ENCODE measurements at regions not wholly inside any gene's neighbourhood (a gene's known extent, or its start where the extent isn't known, plus 50 kb on each side); places are given as distances from the start of the nearest gene placed in this dataset.

GRCh38 chr12:102781117-102781516, 135.9 kb downstream of the PAH start:
- no peak for DNase-seq (ENCODE audit: low spot score)

GRCh38 chr12:102776041-102776440, 141.0 kb downstream of the PAH start:
- DNase-seq (ENCODE audit: low spot score), result no peak

- DNase-seq (ENCODE audit: low spot score), result peak; percentile 36
These were observed 147.6 kb downstream of the PAH start for GRCh38 chr12:102769323-102769916.

- DNase-seq (ENCODE audit: low spot score), result no peak
These were observed 150.1 kb downstream of the PAH start for GRCh38 chr12:102766961-102767360.

- DNase-seq (ENCODE audit: low spot score), result no peak
These were observed 151.3 kb downstream of the PAH start for GRCh38 chr12:102765736-102766135.

- DNase-seq (ENCODE audit: low spot score), result no peak
These were observed 153.6 kb downstream of the PAH start for GRCh38 chr12:102763471-102763870.

- DNase-seq (ENCODE audit: low spot score), result no peak
These were observed 154.0 kb downstream of the PAH start for GRCh38 chr12:102763061-102763460.

- no peak for DNase-seq (ENCODE audit: low spot score)
These were observed 156.7 kb downstream of the PAH start for GRCh38 chr12:102760322-102760721.

GRCh38 chr12:102759466-102759865, 157.6 kb downstream of the PAH start:
- no peak for DNase-seq (ENCODE audit: low spot score)

GRCh38 chr12:102757882-102758226, 159.2 kb downstream of the PAH start:
- DNase-seq (ENCODE audit: low spot score), result no peak

GRCh38 chr12:102757154-102757881, 159.7 kb downstream of the PAH start:
- no peak for DNase-seq (ENCODE audit: low spot score)

GRCh38 chr12:102756530-102756929, 160.5 kb downstream of the PAH start:
- DNase-seq (ENCODE audit: low spot score), result no peak

- DNase-seq (ENCODE audit: low spot score), result no peak
These were observed 161.8 kb downstream of the PAH start for GRCh38 chr12:102755266-102755665.

GRCh38 chr12:102753802-102754201, 163.2 kb downstream of the PAH start:
- DNase-seq (ENCODE audit: low spot score), result no peak

- DNase-seq (ENCODE audit: low spot score), result no peak
These were observed 168.3 kb downstream of the PAH start for GRCh38 chr12:102748704-102749103.

GRCh38 chr12:102746963-102747362, 170.1 kb downstream of the PAH start:
- DNase-seq (ENCODE audit: low spot score), result no peak

- no peak for DNase-seq (ENCODE audit: low spot score)
These were observed 171.0 kb downstream of the PAH start for GRCh38 chr12:102745971-102746600.

- no peak for DNase-seq (ENCODE audit: low spot score)
These were observed 175.8 kb downstream of the PAH start for GRCh38 chr12:102741196-102741595.

GRCh38 chr12:102740141-102740955, 176.7 kb downstream of the PAH start:
- DNase-seq (ENCODE audit: low spot score), result peak; percentile 3

GRCh38 chr12:102736328-102736727, 180.7 kb downstream of the PAH start:
- no peak for DNase-seq (ENCODE audit: low spot score)

GRCh38 chr12:102735104-102735503, 181.9 kb downstream of the PAH start:
- peak; percentile 6 for DNase-seq (ENCODE audit: low spot score)

GRCh38 chr12:102730996-102731395, 186.0 kb downstream of the PAH start:
- no peak for DNase-seq (ENCODE audit: low spot score)

Measured in activated CD4-positive, alpha-beta T cell treated with anti-CD3 and anti-CD28 coated beads, Interleukin-2, Interleukin-4, amounts not matched to agents 100 ng/mL and 50 ng/mL, durations not matched to agents 16 hours and 8 hours (primary cell).